NCI-H82 treated with DMSO at 0.1 percent for 48 hours (cell line): ENCODE measurements at regions not wholly inside any gene's neighbourhood (a gene's known extent, or its start where the extent isn't known, plus 50 kb on each side); places are given as distances from the start of the nearest gene placed in this dataset.
"Not testable (repeated sequence)": the region's sequence is repeated elsewhere in the genome, so short reads cannot be mapped to it uniquely, and the experiment has no call there.

Experiments
- DNase-seq: peaks from one replicate; lab custom pipeline; 2025; ENCODE audit not compliant: unreplicated experiment; lab: John Stamatoyannopoulos, UW

DNA sequence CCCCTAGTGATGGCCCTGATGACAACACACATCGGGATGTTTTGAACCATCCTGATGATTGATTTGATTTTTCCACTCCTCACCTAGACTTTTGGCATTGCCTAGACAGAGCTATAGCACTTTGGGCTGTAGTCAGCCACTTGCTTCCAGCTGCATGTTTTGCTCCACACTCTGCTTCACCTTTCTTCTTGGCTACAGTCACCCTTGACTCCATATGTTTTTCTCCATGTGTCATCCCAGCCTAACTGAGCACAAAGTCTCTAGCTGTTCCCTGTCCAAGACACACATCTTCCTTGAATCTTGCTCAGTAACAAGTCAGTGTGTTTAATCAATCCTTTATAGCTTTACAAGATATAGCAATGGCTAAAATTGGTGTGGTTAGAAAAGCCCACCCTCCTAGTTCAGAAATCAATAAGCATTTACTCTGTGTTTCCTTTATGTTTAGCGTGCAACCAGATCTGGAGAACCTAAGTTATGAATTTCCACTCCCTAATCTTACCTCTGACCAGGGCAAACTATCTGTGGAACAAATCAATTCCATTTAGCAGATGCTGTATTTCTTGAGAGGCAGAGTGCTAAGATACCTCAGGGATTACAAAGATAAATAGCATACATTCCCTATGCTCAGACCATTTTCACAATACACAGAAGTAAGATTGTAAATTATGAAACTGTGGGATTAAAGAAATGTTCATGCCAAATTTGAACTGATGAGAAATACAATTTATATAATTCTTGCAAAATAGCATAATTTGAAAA lies 98.4 kb upstream of the LYPLAL1 start:
- no peak for DNase-seq

DNA sequence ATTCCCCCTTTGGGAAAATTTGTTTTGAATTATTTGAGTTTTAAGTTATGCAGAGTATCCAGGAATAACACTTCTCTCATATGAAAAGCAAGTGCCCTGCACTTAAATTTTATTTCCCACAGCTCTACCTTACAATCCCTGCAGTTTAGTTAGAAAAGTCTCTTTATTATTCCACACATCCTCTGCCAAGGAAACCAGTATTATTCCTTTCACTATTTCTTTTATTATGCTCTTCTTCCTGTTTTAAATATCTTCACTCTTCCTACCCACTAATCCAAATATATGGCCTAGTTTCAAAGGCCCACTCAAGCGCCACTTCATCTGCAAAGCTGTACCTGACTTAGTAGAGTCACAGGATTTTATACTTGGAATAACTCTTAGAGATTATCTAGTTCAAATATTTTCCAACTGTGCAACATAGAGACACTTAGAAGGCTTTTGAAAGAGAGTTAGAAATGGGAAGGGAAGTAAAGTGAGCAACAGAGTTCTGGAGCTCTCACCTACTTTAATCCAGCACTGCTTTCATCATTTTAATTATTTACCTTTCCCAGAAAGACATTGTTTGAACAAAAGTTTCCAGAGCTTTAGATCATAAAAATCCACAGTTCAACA lies 97.2 kb upstream of the LYPLAL1 start:
- DNase-seq = no peak

DNA sequence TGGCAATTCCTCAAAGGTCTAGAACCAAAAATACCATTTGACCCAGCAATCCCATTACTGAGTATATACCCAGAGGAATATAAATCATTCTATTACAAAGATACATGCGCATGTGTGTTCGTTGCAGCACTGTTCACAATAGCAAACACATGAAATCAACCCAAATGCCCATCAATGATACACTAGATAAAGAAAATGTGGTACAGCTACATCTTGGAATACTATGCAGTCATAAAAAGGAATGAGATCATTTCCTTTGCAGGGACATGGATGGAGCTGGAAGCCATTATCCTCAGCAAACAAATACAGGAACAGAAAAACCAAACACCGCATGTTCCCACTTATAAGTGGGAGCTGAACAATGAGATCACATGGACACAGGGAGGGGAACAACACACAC lies 95.9 kb upstream of the LYPLAL1 start:
- not testable (repeated sequence) for DNase-seq

DNA sequence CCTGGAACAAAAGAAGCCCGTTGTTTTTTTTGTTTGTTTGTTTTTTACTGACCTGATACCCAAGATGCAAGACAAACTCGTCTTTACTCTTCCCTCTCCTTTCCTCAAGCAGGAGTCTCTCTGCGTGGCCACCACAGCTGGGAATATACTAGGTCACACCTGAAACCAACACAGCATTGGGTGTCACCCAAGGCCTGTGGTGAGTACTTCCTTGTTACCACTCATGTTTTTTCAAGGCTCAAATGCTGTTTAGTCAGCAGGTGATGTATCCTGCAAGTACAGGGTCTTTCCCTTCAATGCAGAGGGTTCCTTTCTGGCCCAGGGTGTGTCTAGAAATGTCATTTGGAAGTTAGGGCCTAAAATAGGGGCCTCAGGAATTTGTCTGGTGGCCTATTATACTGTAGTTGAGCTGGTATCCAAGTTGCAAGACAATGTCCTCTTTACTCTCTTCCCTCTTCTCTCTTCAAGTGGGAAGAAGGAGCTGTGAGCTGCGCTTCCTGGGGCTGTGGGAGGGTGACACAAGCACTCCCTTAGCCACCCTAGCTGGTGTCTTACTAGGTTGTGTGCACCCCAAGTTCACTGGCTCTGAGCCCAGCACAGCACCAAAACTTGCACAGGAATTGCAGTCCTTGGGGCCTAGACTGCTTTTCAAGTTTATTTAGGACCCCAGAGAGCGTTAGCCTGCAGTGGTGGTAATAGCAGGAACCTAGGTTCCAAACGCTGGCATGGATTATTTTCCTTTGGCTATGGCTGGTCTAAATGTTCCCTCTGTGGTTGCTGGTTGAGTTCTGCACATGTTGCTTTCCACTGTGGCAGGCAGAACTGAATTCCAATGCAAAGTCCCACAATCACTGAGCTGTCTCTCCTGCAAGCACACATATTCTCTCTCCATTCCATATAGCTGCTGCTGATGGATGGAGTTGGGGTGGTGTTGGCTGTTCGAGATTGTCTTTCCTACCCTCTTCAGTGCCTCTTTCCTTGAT lies 91.4 kb upstream of the LYPLAL1 start:
- no peak for DNase-seq

DNA sequence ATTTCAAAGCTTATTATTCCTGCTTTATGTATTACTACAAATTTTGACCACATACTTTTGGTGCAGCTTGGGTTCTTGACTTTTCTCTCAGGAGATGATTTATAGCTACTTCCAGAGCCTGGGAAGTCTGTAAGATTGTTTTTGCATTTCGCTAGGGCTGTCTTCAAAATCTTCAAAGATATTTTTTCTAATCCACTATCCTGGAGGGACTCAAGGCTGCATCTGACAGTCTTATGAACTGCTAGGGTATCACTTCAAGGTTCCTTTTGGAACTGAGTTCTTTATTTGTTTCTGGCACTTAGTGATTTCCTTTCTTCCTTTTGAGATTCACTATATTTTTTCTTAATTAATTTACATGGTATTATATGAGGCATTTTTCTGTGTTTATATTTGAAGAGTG lies 90.0 kb upstream of the LYPLAL1 start:
- DNase-seq = no peak

DNA sequence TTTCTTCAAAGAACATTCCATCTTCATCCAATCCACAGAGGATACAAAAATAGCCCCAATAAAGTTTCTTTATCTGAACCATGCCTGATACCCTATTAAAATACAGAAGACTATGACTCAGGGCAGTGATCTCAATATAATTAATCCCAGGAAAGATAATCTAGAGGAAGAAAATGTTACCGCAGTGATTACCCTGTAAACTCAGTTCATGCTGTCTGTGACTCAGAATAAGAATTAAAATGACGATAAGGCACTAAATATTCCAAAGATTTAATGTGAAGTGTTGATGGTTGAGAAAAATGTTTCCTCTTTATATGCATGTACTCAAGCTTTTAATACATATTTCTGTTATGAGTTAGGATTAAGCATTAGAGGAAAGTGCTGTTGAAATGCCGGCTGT lies 88.6 kb upstream of the LYPLAL1 start:
- DNase-seq = no peak

DNA sequence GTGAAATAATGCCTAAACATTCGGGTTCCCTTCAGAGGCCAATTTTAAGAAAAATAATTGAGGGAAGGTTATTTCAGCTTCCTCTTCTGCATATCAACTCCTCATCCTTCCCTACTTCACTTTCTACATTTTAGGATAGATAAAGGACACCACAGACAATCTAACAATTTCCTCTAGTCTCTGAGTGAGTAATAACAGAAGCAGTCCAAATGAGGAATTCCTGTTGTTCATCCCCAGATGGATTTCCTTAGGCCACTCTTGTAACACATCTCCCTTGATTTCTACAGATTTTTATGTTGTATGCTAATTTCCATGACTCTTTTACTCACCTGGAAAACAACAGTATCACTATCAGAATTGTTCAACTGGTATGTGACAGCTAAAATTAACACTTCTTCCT lies 87.7 kb upstream of the LYPLAL1 start:
- no peak for DNase-seq

DNA sequence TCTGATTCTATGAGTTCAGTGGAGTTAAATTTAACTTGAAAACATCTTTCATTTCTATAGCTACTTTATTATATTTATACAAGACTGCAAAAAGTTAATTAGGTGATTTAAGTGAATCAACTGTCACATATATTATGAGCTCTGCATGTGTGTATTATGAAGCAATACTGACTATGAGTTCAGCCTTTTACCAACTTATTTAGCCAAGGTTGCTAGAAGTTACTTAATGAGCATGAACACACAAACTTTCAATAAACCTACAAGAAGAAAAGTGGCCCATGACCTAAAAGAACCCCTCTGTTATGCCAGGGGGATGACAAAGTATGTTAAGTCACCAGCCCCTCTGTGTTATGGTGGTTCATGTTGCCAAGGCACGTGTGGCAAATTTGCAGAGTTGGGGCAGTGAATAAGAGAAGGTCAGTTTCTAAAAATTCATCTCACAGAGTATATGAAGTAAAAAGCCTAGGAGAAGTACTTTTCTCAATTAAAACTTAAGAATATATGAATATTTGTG lies 86.7 kb upstream of the LYPLAL1 start:
- no peak for DNase-seq

DNA sequence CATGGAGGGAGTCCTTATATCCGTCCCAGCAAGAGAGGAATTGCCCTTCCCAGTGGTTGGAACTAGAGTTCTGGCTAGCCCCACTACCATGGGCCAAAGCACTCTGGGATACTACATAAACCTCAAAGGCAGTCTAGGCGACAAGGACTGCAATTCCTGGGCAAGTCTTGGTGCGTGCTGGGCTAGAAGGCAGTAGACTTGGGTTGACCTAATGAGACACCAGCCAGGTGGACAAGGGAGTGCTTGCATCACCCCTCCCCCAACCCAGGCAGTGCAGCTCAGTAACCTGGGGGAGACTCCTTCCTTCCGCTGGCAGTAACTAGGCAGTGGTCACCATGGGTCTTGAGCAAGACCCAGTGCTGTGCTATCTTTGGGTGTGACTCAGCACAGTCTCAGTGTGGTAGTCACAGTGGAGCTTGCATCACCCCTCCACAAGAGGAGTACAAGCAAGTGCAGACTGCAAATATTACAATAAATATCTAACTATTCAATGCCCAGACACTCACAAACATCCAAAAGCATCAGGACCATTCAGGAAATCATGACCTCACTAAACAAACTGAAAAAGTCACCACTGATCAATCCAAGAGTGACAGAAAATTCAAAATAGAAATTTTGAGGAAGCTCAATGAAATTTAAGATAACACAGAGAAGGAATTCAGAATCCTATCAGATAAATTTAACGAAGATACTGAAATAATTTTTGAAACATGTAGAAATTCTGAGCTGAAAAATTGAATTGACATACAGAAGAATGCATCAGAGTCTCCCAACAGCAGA lies 84.7 kb upstream of the LYPLAL1 start:
- DNase-seq = no peak

DNA sequence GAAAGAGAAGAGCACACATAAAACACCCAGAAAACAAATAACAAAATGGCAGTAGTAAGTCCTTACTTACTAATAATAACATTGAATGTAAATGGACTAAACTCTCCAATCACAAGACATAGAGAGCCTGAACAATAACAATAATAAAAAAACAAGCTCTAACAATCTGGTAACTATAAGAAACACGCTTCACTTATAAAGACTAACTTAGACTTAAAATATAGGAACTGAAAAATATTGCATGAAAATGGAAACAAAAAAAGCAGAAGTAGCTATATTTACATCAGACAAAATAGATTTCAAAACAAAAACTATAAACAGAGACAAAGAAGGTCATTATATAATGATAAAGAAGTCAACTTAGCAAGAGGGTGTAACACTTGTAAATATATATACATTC lies 83.1 kb upstream of the LYPLAL1 start:
- no peak for DNase-seq

DNA sequence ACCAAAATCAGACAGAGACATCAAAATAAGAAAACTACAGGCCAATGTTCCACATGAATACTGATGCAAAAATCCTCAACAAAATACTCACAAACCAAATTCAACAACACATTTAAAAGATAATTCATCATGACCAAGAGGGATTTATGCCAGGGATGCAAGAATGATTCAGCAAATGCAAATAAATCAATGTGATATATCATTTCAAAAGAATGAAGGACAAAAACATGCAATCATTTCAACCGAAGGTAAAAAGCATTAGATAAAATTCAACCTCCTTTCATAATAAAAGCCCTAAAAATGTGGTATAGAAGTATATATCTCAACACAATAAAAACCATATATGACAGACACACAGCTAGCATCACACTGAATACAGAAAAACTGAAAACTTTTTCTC lies 81.5 kb upstream of the LYPLAL1 start:
- no peak for DNase-seq

DNA sequence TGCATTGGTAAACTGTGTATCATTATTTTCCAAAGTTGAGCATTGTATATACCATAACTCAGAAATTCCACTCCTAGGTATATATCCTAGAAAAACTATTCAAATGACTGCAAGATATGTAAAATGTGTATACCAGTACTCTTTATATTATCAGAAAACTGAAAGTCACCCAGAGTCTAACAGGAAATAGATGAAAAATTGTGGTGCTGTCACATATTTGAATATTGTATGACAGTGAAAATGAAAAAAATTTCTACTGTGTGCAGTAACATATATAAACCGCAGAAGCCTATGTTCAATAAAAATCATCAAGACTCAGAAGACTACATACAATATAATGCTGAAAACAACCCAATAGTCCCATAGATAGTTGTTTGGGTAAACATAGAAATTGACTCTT lies 74.4 kb upstream of the LYPLAL1 start:
- DNase-seq = no peak

DNA sequence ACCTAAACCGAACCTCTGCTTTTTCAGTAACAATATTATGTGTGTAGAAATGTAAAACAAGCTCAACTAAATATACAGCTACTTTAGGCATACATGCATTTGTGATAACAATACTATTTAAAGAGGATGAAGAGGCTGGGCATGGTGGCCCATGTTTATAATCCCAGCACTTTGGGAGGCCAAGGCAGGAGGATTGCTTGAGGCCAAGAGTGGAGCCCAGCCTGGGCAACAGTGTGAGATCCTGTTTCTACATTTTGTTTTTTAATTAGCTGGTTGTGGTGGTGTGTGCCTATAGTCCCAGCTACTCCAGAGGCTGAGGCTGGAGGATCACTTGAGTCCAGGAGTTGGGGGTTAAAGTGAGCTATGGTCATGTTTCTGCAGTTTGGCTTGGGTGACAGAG lies 73.6 kb upstream of the LYPLAL1 start:
- no peak for DNase-seq

DNA sequence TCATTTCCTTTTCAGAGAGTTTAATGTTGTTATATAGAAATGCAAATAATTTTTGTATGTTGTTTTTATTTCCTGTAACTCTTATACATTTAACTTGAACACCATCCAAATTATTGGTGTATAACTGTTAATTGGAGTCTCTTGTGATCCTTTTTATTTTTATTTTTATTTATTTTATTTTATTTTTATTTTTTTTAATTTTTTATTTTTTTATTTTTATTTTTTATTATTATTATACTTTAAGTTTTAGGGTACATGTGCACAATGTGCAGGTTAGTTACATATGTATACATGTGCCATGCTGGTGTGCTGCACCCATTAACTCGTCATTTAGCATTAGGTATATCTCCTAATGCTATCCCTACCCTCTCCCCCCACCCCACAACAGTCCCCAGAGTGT lies 71.2 kb upstream of the LYPLAL1 start:
- DNase-seq = not testable (repeated sequence)

DNA sequence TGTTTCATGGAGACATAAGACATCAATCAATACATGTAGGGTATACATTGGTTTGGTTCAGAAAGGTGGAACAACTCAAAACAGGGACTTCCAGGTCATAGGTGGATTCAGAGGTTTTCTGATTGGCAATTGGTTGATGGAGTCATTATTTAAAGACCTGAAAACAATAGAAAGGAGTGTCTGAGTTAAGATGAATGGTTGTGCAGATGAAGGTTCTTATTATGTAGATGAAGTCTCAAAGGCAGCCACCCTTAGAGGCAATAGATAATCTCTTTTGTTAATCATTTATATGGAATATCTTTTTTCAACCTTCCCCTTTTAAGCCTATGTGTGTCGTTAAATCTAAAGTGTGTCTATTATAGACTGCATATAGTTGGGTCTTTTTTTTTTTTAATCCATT lies 67.8 kb upstream of the LYPLAL1 start:
- DNase-seq = no peak

DNA sequence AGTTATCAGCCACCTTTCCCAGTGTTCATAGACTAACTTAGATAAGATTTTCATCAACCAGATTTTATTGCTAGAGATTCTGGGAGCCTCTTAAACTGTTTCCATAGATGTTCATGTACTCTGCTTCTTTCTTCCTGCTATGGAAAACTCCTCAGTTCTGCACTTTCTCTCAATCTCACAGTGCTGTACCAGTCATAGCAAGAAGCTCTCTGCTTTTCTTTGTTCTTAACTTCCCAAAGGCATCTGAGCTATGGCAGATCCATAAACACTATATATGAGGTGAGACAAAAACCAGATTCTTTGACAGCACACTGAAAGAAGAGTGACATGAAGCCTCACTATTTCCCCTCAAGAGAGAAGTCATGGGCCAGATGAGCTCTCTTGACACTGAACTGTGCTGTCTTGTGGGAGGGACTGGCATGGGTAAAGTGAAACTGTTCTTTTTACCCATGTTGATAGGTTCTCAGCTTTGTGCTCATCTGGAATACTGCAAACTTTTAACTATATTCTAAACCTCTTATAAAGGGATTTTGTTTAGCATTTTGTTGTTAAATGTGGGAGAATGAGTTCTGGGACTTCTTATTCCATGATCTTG lies 64.2 kb upstream of the LYPLAL1 start:
- DNase-seq = no peak

DNA sequence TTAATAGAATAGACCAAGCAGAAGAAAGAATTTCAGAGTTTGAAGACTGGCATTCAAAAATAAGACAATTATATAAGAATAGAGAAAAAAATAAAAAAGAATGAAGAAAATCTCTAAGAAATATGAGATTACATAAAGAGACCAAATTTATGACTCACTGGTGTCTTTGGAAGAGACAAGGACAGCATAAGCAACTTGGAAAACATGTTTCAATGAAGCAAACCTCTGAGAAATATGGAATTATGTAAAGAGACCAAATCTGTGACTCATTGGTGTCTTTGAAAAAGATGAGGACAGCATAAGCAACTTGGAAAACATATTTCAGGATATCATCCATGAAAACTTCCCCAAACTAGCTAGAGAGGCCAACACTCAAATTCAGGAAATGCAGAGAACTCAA lies 60.4 kb upstream of the LYPLAL1 start:
- no peak for DNase-seq

DNA sequence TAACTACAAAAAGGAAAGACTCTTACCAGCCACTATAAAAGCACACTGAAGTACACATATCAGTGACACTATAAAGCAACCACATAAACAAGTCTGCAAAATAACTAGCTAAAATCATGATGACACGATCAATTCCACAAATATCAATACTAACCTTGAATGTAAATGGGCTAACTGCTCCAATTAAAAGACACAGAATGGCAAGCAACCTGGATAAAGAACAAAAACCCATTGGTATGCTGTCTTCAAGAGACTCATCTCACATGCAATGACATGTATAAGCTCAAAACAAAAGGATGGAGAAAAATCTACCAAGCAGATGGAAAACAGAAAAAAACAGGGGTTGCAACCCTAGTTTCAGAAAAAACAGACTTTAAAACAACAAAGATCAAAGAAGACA lies 59.7 kb upstream of the LYPLAL1 start:
- no peak for DNase-seq

DNA sequence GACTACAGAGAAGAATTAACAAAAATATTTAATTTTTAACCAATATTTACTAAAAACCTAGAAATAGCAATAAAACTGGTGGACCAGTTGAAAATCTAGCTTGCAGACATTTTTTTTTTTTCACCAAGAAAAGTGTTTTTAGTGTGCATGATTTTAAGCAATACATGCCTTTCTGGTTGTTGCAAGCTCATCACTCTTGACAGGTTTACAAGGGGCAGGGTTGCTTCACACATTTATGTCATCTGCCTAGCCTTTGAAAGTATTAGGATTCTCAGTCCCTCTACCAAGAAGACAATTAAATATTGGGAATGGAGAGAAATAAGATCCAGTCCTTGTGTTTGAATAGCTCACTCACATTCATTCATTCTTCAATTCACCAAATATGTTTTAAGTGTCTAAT lies 53.8 kb upstream of the LYPLAL1 start:
- no peak for DNase-seq
